H9 (cell line): ENCODE measurements at regions not wholly inside any gene's neighbourhood (a gene's known extent, or its start where the extent isn't known, plus 50 kb on each side); places are given as distances from the start of the nearest gene placed in this dataset.

Experiments used
- DNase-seq: peaks from one replicate; pipeline ENCODE4 v3.0.0-alpha.2; 2017
- H2AFZ ChIP-seq: one replicate; pipeline ENCODE4 v1.6.1; 2013; ENCODE audit warnings: mild to moderate bottlenecking, low read length, control low read depth, moderate library complexity
- H2AK5ac ChIP-seq: 2 replicates; pipeline ENCODE4 v1.6.1; 2013; ENCODE audit warnings: low read length, control low read depth, mixed read lengths; ENCODE audit not compliant: insufficient read length
- H2BK120ac ChIP-seq: one replicate; pipeline ENCODE4 v1.6.1; 2013; ENCODE audit warnings: low read depth, mild to moderate bottlenecking, low read length, control low read depth, inconsistent platforms; ENCODE audit not compliant: poor library complexity, severe bottlenecking
- H2BK12ac ChIP-seq: 2 replicates; pipeline ENCODE4 v1.6.1; 2013; ENCODE audit warnings: low read length, control low read depth, mixed read lengths, low read depth; ENCODE audit not compliant: insufficient read length
- H2BK15ac ChIP-seq: 2 replicates; pipeline ENCODE4 v1.6.1; 2013; ENCODE audit warnings: low read depth, low read length, control low read depth
- H2BK20ac ChIP-seq: one replicate; pipeline ENCODE4 v1.6.1; 2013; ENCODE audit warnings: low read depth, mild to moderate bottlenecking, low read length, control low read depth, inconsistent platforms; ENCODE audit not compliant: poor library complexity, severe bottlenecking
- H2BK5ac ChIP-seq: 2 replicates; pipeline ENCODE4 v1.6.1; 2013; ENCODE audit warnings: low read length, control low read depth, mixed read lengths; ENCODE audit not compliant: insufficient read length
- H3K14ac ChIP-seq: 2 replicates; pipeline ENCODE4 v1.6.1; 2013; ENCODE audit warnings: low read length, control low read depth; ENCODE audit not compliant: insufficient read depth
- H3K18ac ChIP-seq: 2 replicates; pipeline ENCODE4 v1.6.1; 2013; ENCODE audit warnings: low read depth, mild to moderate bottlenecking, mixed read lengths, low read length, control low read depth; ENCODE audit not compliant: insufficient read length
- H3K23ac ChIP-seq: 2 replicates; pipeline ENCODE4 v1.6.1; 2013; ENCODE audit warnings: low read length, control low read depth, mixed read lengths, low read depth; ENCODE audit not compliant: insufficient read length
- H3K23me2 ChIP-seq: 2 replicates; pipeline ENCODE4 v1.6.1; 2013; ENCODE audit warnings: low read depth, mild to moderate bottlenecking, mixed read lengths, low read length, control low read depth; ENCODE audit not compliant: insufficient read length, poor library complexity, severe bottlenecking
- H3K27ac ChIP-seq: 2 replicates; pipeline ENCODE4 v1.5.1; 2013; ENCODE audit warnings: low read length, control low read depth, mixed read lengths, low read depth; ENCODE audit not compliant: insufficient read length
- H3K27me3 ChIP-seq: 2 replicates; pipeline ENCODE4 v1.6.1; 2013; ENCODE audit warnings: low read length, control low read depth, inconsistent platforms; ENCODE audit not compliant: insufficient read depth
- H3K4ac ChIP-seq: 2 replicates; pipeline ENCODE4 v1.6.1; 2013; ENCODE audit warnings: low read depth, mild to moderate bottlenecking, control low read depth, inconsistent platforms, low read length, moderate library complexity
- H3K4me1 ChIP-seq: 2 replicates; pipeline ENCODE4 v1.6.1; 2013; ENCODE audit warnings: low read length, control low read depth, inconsistent platforms; ENCODE audit not compliant: insufficient read depth
- H3K4me2 ChIP-seq: 2 replicates; pipeline ENCODE4 v1.6.1; 2013; ENCODE audit warnings: low read length, control low read depth, mixed read lengths; ENCODE audit not compliant: insufficient read length, insufficient read depth
- H3K56ac ChIP-seq: 2 replicates; pipeline ENCODE4 v1.6.1; 2013; ENCODE audit warnings: low read depth, mild to moderate bottlenecking, mixed read lengths, low read length, control low read depth; ENCODE audit not compliant: insufficient read length
- H3K79me1 ChIP-seq: 2 replicates; pipeline ENCODE4 v1.6.1; 2013; ENCODE audit warnings: low read depth, mild to moderate bottlenecking, moderate library complexity, low read length, control low read depth, inconsistent platforms; ENCODE audit not compliant: insufficient read depth, poor library complexity, severe bottlenecking
- H3K79me2 ChIP-seq: 2 replicates; pipeline ENCODE4 v1.6.1; 2013; ENCODE audit warnings: low read length, control low read depth, inconsistent platforms; ENCODE audit not compliant: insufficient read depth
- H3K9ac ChIP-seq: 2 replicates; pipeline ENCODE4 v1.6.1; 2013; ENCODE audit warnings: low read length, control low read depth, mixed read lengths; ENCODE audit not compliant: insufficient read length; ENCODE audit errors: extremely low read depth
- H3K9me3 ChIP-seq: one replicate; pipeline ENCODE4 v1.6.1; 2013; ENCODE audit warnings: low read depth, low read length, inconsistent platforms; ENCODE audit not compliant: control insufficient read depth
- H3T11ph ChIP-seq: one replicate; pipeline ENCODE4 v1.6.1; 2013; ENCODE audit warnings: mild to moderate bottlenecking, low read length, control low read depth, inconsistent platforms
- H4K20me1 ChIP-seq: one replicate; pipeline ENCODE4 v1.6.1; 2013; ENCODE audit not compliant: control insufficient read depth, insufficient read length, insufficient read depth
- H4K5ac ChIP-seq: 2 replicates; pipeline ENCODE4 v1.6.1; 2013; ENCODE audit warnings: low read depth, mild to moderate bottlenecking, mixed read lengths, low read length, control low read depth; ENCODE audit not compliant: insufficient read length
- H4K8ac ChIP-seq: replicated peaks from 2 replicates; pipeline ENCODE4 v1.6.1; 2013; ENCODE audit warnings: low read length, control low read depth, mixed read lengths, low read depth; ENCODE audit not compliant: insufficient read length
- H4K91ac ChIP-seq: 2 replicates; pipeline ENCODE4 v1.6.1; 2013; ENCODE audit warnings: low read depth, mild to moderate bottlenecking, moderate library complexity, mixed read lengths, low read length, control low read depth; ENCODE audit not compliant: insufficient read length
- H3K27ac Mint-ChIP-seq, 3 experiments: 2 replicates in 2 of 3; 3 replicates in 1 of 3; pipeline ENCODE4 v1.8.0; 2020 to 2021; ENCODE audit warnings: mixed read lengths in 3 of 3, mild to moderate bottlenecking in 1 of 3, moderate library complexity in 1 of 3
- H3K27me3 Mint-ChIP-seq: 2 replicates; pipeline ENCODE4 v1.8.0; 2021; ENCODE audit warnings: low read depth, mild to moderate bottlenecking, moderate library complexity, mixed read lengths
- H3K36me3 Mint-ChIP-seq, 3 experiments: 2 replicates in 2 of 3; 3 replicates in 1 of 3; pipeline ENCODE4 v1.8.0; 2020 to 2021; ENCODE audit warnings: low read depth in 3 of 3, mixed read lengths in 3 of 3; ENCODE audit not compliant: insufficient read depth in 1 of 3
- H3K4me1 Mint-ChIP-seq, 2 experiments: 2 replicates each; pipeline ENCODE4 v1.8.0; 2020; ENCODE audit warnings: mixed read lengths in 2 of 2
- H3K4me3 Mint-ChIP-seq, 2 experiments: 2 replicates in 1 of 2; 3 replicates in 1 of 2; pipeline ENCODE4 v1.8.0; 2020 to 2021; ENCODE audit warnings: mild to moderate bottlenecking in 2 of 2, mixed read lengths in 2 of 2, moderate library complexity in 1 of 2
- H3K9me3 Mint-ChIP-seq, 2 experiments: 2 replicates in 1 of 2; 3 replicates in 1 of 2; pipeline ENCODE4 v1.8.0; 2020; ENCODE audit warnings: mild to moderate bottlenecking in 2 of 2, mixed read lengths in 2 of 2, moderate library complexity in 1 of 2
- CTCF ChIP-seq: fragments of 200-600 bp; sonication (generic); conservative IDR thresholded peaks from 3 replicates; pipeline ENCODE4 v1.8.0; 2021; ENCODE audit warnings: antibody characterized with exemption, mild to moderate bottlenecking
- WGBS: extraction: QIAGEN DNeasy Blood & Tissue Kit; methylation state at CpG from one replicate; pipeline ENCODE4 v1.1.7; 2013; ENCODE audit warnings: missing lambda C conversion rate, low lambda C conversion rate, mixed read lengths; ENCODE audit not compliant: insufficient read length; ENCODE audit errors: extremely low coverage; 5-methylcytosine and 5-hydroxymethylcytosine counted together

GRCh38 chr20:1816384-1817381, 78.5 kb upstream of the SIRPA start:
- H2BK20ac ChIP-seq: no peak overlapping the region

More at GRCh38 chr20:1816384-1817381, 78.5 kb upstream of the SIRPA start:
- Histone ChIP-seq H3K4me2 (no peak overlapping the region), H3K79me2 (no peaks in the 10 kb centered on the region), H4K8ac (no peak overlapping the region), H3K9me3 (no peaks in the 10 kb centered on the region), H2AK5ac (no peak overlapping the region), H3K23me2 (no peaks in the 10 kb centered on the region), H3K14ac (no peak overlapping the region), H3K4ac (no peak overlapping the region), H3T11ph (no peak overlapping the region), H2BK120ac (no peak overlapping the region), H3K79me1 (no peaks in the 10 kb centered on the region), H3K27ac (no peak overlapping the region), H2BK15ac (no peak overlapping the region), H2AFZ (no peak overlapping the region), H3K9ac (no peak overlapping the region), H4K91ac (no peak overlapping the region), H3K18ac (no peak overlapping the region), H4K20me1 (no peaks in the 10 kb centered on the region), H4K5ac (no peak overlapping the region), H2BK12ac (no peak overlapping the region), H3K27me3 (no peaks in the 10 kb centered on the region; the same call in 1 of the 2 replicates), H2BK5ac (no peak overlapping the region), H3K23ac (no peak overlapping the region), H3K56ac (no peak overlapping the region), H3K4me1 (peaks cover 9% of the 10 kb centered on the region; the same call in 1 of the 2 replicates)
- DNase-seq: peak; percentile 21
- Mint-ChIP-seq H3K4me3 (no peak overlapping the region), H3K27ac (no peak overlapping the region), H3K9me3 (no peaks in the 10 kb centered on the region), H3K27me3 (peaks cover 25% of the 10 kb centered on the region), H3K36me3 (no peaks in the 10 kb centered on the region), H3K4me1 (peaks cover 52 to 63% of the 10 kb centered on the region in 2 experiments)
- no peak for TF ChIP-seq CTCF
- WGBS: no CpG with 5 or more reads among the region's 16 CpGs
